Lung (tissue), 12 donors: ENCODE measurements at regions not wholly inside any gene's neighbourhood (a gene's known extent, or its start where the extent isn't known, plus 50 kb on each side); places are given as distances from the start of the nearest gene placed in this dataset. TPM values are rescaled to one million over a fixed set of nuclear protein-coding genes. Genes with fewer than 3 reads are reported as not detected.

ENCODE experiments used
- ATAC-seq: fragments of 200-7000 bp; cut with Tn5 transposase; one replicate; pipeline ENCODE4 v1.9.1; 2020; ENCODE audit warnings: moderate number of reproducible peaks; ENCODE audit not compliant: insufficient read depth, low FRiP score
- DNase-seq, 3 donors: peaks; one replicate each; pipeline ENCODE4 v3.0.0-alpha.2; 2013 to 2017
- H3K27ac ChIP-seq, 2 donors: one replicate each; pipeline ENCODE4 v1.5.1; 2013; ENCODE audit warnings: mild to moderate bottlenecking in 2 of 2, moderate library complexity in 2 of 2, control low read depth in 1 of 2, inconsistent platforms in 1 of 2, low read depth in 1 of 2, low read length in 1 of 2
- H3K27me3 ChIP-seq, 3 donors: one replicate each; pipeline ENCODE4 v1.5.1; 2013; ENCODE audit warnings: low read length in 2 of 3; ENCODE audit not compliant: control insufficient read depth in 3 of 3, insufficient read depth in 3 of 3
- H3K36me3 ChIP-seq, 4 donors: one replicate each; pipeline ENCODE4 v1.5.1; 2013; ENCODE audit warnings: low read length in 4 of 4, mild to moderate bottlenecking in 1 of 4, moderate library complexity in 1 of 4; ENCODE audit not compliant: control insufficient read depth in 4 of 4, insufficient read depth in 4 of 4
- H3K4me1 ChIP-seq, 5 donors: one replicate each; pipeline ENCODE4 v1.5.1; 2013; ENCODE audit warnings: low read length in 5 of 5, mild to moderate bottlenecking in 2 of 5, moderate library complexity in 1 of 5; ENCODE audit not compliant: control insufficient read depth in 5 of 5, insufficient read depth in 5 of 5
- H3K4me3 ChIP-seq: one replicate; pipeline ENCODE4 v1.5.1; 2013; ENCODE audit warnings: mild to moderate bottlenecking, control low read depth, moderate library complexity
- H3K9ac ChIP-seq, 2 donors: one replicate each; pipeline ENCODE4 v1.5.1; 2013; ENCODE audit warnings: low read length in 2 of 2, control low read depth in 1 of 2; ENCODE audit not compliant: insufficient read depth in 1 of 2
- H3K9me3 ChIP-seq, 4 donors: one replicate each; pipeline ENCODE4 v1.5.1; 2013; ENCODE audit warnings: low read length in 3 of 4, mild to moderate bottlenecking in 1 of 4, moderate library complexity in 1 of 4; ENCODE audit not compliant: control insufficient read depth in 4 of 4, insufficient read depth in 3 of 4
- CTCF ChIP-seq: IDR thresholded peaks from 2 replicates; pipeline ENCODE4 v1.5.1; 2012; ENCODE audit warnings: mild to moderate bottlenecking; ENCODE audit errors: control extremely low read depth, extremely low read depth
- WGBS, 2 donors: extraction: QIAGEN DNeasy Blood & Tissue Kit; methylation state at CpG; one replicate each; pipeline ENCODE4 v1.1.7; 2013; 5-methylcytosine and 5-hydroxymethylcytosine counted together
- small RNA-seq: library from RNA; depleted of rRNA; stranded (forward); fragments of <200 nt; gene quantifications from one replicate; pipeline ENCODE3, GENCODE V24; 2014; ENCODE audit warnings: low replicate concordance
- donor health status: control.
- donor health status: control.
- donor health status: Bipolar disorder and iron deficiency.
- donor health status: healthy.
- donor health status: DM: yes; HTN: yes; CAD: no.

GRCh38 chr5:67246546-67247268 lies 50.1 kb upstream of the CD180 start:
- Histone ChIP-seq H3K9me3 (no peaks in the 10 kb centered on the region), H3K27ac (peak overlapping the region in 1 of 2 donors; percentile 16), H3K9ac (no peak overlapping the region), H3K4me1 (peaks cover 6 to 47% (median 22%) of the 10 kb centered on the region in 5 donors), H3K4me3 (no peak overlapping the region), H3K36me3 (no peaks in the 10 kb centered on the region), H3K27me3 (no peaks in the 10 kb centered on the region)
- ATAC-seq = no peak
- no peak for TF ChIP-seq CTCF
- 58 to 66% methylated on average over 5 of the region's 5 CpGs for WGBS, 2 donors
- no peak for DNase-seq

Small RNA genes in the stretch of these regions (small RNA-seq; reads per million reads assigned to genes)
- gene AC024581.2 (not detected), gene RNU6-1232P (not detected)
